Stimulated activated naive CD4-positive, alpha-beta T cell treated with Interleukin-2 at 50 U/mL for 16 hours (primary cell): ENCODE measurements at regions not wholly inside any gene's neighbourhood (a gene's known extent, or its start where the extent isn't known, plus 50 kb on each side); places are given as distances from the start of the nearest gene placed in this dataset.

ENCODE experiments used
- DNase-seq: peaks from one replicate; lab custom pipeline; 2025; lab: John Stamatoyannopoulos, UW

GRCh38 chr10:8485032-8485431 is 430.5 kb downstream of the GATA3 start:
- DNase-seq = no peak

GRCh38 chr10:8487346-8487745 is 432.9 kb downstream of the GATA3 start:
- DNase-seq = no peak

- DNase-seq = no peak
Observed at GRCh38 chr10:8489232-8489631, 434.7 kb downstream of the GATA3 start.

- no peak for DNase-seq
Observed at GRCh38 chr10:8489823-8490222, 435.3 kb downstream of the GATA3 start.

- DNase-seq = no peak
Observed at GRCh38 chr10:8498290-8498689, 443.8 kb downstream of the GATA3 start.

- no peak for DNase-seq
Observed at GRCh38 chr10:8498881-8499280, 444.4 kb downstream of the GATA3 start.

GRCh38 chr10:8499312-8499711 is 444.8 kb downstream of the GATA3 start:
- no peak for DNase-seq

GRCh38 chr10:8499752-8500390 is 445.4 kb downstream of the GATA3 start:
- DNase-seq = no peak

- no peak for DNase-seq
Observed at GRCh38 chr10:8502573-8502972, 448.1 kb downstream of the GATA3 start.

- no peak for DNase-seq
Observed at GRCh38 chr10:8504499-8504898, 450.0 kb downstream of the GATA3 start.

GRCh38 chr10:8507156-8507555 is 452.7 kb downstream of the GATA3 start:
- no peak for DNase-seq

- no peak for DNase-seq
Observed at GRCh38 chr10:8508882-8509281, 454.4 kb downstream of the GATA3 start.

- no peak for DNase-seq
Observed at GRCh38 chr10:8510471-8510870, 456.0 kb downstream of the GATA3 start.

GRCh38 chr10:8511026-8511425 is 456.5 kb downstream of the GATA3 start:
- DNase-seq = no peak

- DNase-seq = no peak
Observed at GRCh38 chr10:8513155-8514147, 459.0 kb downstream of the GATA3 start.

GRCh38 chr10:8520382-8520781 is 465.9 kb downstream of the GATA3 start:
- no peak for DNase-seq

- DNase-seq = no peak
Observed at GRCh38 chr10:8527773-8528172, 473.3 kb downstream of the GATA3 start.

GRCh38 chr10:8531116-8531515 is 476.6 kb downstream of the GATA3 start:
- DNase-seq = no peak

- no peak for DNase-seq
Observed at GRCh38 chr10:8532647-8533046, 478.2 kb downstream of the GATA3 start.

GRCh38 chr10:8533462-8533861 is 479.0 kb downstream of the GATA3 start:
- no peak for DNase-seq

- DNase-seq = no peak
Observed at GRCh38 chr10:8534096-8534495, 479.6 kb downstream of the GATA3 start.

GRCh38 chr10:8534891-8535290 is 480.4 kb downstream of the GATA3 start:
- no peak for DNase-seq

GRCh38 chr10:8539056-8539455 is 484.6 kb downstream of the GATA3 start:
- DNase-seq = no peak
